Erythroblast (primary cell): ENCODE measurements at regions not wholly inside any gene's neighbourhood (a gene's known extent, or its start where the extent isn't known, plus 50 kb on each side); places are given as distances from the start of the nearest gene placed in this dataset.
"Not testable (repeated sequence)": the region's sequence is repeated elsewhere in the genome, so short reads cannot be mapped to it uniquely, and the experiment has no call there.

Experiments
- DNase-seq, 2 experiments: peaks; one replicate each; lab custom pipeline; 2025; lab: John Stamatoyannopoulos, UW
- GATA1 ChIP-seq: IDR thresholded peaks from 2 replicates; pipeline ENCODE4 v1.6.1; 2011; ENCODE audit warnings: low read depth, mild to moderate bottlenecking, control low read depth, low read length, moderate library complexity
- POLR2A ChIP-seq: IDR thresholded peaks from 2 replicates; pipeline ENCODE4 v1.6.1; 2011; ENCODE audit warnings: mild to moderate bottlenecking, low read length

DNA sequence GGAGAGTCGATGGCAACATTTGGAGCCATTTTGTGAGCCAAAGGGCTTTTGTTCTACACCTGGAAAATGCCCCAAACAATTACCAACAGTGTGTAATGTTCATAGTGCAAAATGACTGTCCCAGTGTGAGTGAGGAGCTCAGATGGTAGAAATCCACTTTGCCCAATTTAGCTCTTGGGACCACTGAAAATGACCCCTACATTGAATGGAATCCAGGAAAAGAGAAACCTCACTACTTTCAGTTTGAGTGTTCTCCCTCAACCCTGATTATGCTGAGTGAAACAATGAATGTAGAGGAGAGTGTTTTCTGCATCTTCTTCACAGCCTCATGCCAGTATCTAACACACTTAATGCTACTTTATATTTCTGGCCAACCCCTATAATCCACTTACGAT lies 84.9 kb upstream of the NRN1 start:
- TF ChIP-seq GATA1, result no peak
- no peak for TF ChIP-seq POLR2A
- no peak for DNase-seq

DNA sequence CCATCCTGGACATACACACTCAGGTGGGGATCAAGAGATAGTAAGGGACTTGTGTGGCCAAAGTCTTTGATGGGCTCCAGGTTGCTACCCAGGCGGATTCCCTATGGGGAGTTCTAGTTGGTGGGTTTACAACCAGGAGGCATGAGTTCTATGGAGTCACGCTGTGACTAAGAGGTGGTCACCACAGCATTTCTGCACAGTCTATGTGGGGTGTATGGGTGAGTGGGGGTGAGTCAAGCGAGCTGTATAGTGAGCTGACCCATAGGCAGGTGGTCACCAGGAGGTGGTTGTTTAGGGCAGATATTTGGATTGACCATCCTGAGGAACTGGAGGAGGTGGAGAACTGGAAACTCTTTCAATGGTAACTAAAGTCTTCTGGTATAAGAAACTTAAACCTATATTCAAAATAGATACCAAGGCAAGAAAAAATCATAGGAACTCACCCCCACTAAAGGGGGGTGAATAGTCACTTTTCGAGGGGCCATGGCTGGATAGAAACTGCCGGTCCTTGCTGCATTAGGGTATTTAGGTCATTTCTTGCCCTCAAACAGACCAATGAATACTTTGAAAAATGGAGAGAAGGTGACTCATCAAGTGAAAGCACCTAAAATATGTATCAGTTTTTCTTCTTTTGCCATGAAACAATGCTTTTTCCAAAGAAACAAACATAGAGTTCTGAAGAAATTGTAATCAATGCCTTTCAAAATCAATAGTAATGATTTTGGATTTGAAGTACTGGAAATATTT lies 84.3 kb upstream of the NRN1 start:
- DNase-seq, result no peak
- TF ChIP-seq POLR2A (no peak), GATA1 (no peak)

DNA sequence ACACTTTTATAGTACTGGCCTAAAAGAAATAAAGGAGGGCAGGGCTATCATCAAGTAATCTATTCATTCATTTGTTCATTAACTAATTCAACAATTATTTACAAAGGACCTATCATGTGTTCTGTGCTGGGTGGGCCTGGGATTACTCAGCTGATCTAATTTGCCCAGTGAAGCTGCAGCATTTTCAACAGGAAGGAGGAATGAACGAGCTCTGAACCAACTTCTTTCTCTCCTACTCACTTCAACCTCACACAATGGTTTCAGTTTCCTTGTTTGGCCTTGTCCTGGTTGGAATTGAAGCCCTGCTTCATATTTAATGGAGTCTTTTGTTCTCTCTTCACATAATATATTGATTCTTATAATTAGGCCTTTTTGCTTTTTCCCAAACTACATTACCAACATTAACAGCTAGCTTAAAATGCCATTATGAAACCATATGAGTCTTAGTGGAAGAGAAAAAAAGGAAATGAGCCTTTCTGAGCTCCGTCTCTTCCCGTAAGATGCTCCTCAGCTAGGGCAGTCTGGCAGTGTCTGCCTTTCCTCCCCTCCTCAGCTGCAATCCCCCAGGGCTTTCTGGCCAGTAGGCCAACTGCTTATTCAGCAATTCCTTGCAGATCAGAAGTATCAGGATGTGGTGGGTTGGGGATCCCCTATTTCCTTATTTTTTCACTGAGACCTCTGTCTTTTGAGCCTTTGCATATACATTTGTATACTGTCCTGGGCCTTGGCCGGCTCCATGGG lies 79.4 kb upstream of the NRN1 start:
- no peak for DNase-seq
- no peak for TF ChIP-seq GATA1
- TF ChIP-seq POLR2A, result no peak

DNA sequence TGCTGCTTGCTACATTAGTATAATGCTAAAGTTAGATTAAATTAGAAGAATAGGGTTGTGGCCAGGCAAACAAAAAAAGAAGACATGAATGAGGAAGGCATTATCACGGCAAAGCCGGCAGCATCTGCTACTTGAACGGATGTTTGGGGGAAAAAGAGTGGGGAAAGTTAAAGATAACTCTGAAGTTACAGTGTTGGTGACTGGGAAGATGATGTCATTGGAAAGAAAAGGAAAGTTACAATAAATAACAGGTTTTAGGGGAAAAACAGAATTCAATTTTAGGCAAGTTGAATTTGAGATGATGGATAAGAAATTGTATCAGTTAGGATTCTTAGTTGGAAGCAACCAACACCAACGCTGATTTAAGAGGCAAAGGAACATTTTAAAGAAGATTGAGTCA lies 74.2 kb upstream of the NRN1 start:
- TF ChIP-seq GATA1 (no peak), POLR2A (no peak)
- DNase-seq, result no peak

DNA sequence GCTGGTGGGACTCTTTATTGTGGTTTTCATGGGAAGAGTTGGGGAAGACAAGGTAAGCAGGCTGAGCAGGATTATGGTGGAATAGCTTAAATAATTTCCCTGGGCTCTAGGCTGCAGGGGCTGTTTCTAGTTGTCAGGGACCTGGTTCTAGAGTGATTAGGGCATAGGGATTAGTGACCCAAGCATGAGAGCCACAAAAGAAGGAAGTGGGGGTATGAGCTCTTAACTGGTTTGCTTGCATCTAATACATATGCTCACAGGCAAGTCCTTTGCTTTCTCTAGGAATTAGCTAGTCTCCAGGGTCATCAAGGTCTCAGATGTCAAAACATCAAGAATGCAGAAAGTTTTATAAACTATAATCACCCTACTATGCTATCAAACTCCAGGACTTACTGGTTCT lies 67.5 kb upstream of the NRN1 start:
- DNase-seq, result no peak
- TF ChIP-seq GATA1 (no peak), POLR2A (no peak)

DNA sequence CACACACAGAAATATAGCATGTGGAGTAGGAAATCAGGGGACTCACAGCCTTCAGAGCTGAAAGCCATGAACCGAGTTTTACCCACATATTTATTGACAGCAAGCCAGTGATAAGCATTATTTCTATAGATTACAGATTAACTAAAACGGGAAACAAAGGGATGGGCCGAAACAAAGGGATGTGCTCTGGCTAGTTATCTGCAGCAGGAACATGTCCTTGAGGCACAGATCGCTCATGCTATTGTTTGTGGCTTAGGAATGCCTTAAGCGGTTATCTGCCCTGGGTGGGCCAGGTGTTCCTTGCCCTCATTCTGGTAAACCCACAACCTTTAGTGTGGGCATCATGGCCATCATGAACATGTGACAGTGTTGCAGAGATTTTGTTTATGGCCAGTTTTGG lies 61.4 kb upstream of the NRN1 start:
- not testable (repeated sequence) for DNase-seq

DNA sequence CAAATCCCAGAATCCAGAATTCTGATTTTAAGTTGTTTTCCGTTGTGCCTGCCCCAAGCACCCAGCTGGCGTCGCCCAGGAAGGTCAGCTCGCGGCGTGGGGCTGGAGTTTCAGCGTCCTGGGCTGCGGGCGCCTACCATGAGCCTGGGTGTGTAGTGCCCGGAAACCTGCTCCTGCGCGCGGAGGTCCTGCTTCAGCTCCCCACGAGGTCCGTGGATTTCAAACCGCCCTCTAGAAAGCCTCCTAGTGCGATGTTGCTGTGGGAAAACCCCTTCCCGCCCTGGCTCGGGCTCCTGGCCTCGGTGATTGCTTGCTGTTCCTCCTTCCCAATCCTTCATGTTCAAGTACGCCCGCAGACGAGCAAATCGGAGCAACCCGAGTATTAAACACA lies 51.3 kb upstream of the NRN1 start:
- DNase-seq, result no peak
- TF ChIP-seq GATA1 (no peak), POLR2A (no peak)

DNA sequence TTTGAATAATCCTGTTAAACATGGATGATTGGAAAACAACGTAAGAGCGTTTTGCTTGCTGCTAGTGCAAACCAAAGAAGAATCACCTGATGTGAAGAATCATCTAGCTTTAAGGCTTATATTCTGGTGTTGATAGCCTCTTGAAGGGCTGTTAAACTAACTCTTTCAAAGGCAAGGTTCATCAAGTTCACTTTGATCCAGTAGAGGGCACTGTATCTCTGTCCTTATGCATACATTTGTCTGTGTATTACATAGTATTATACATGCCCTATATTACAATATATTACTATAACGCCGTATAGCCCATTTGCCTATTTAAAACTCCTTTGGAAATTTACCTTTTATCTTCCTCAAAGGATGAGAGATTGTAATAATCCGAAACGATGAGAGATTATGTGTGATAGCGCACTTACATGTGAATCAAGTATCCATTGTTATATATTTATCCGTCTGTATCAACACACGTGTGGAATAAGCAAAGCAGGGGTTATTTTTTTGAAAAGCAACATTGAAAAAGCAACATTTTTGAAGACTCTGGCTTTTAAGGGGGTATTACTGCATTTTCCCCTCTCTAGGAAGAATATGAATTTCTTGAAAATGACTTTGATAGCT lies 50.8 kb upstream of the NRN1 start:
- peak; percentile 32 to 56 for DNase-seq
- no peak for TF ChIP-seq POLR2A
- TF ChIP-seq GATA1, result no peak
